Heart left ventricle (tissue), 16 donors: ENCODE measurements at regions not wholly inside any gene's neighbourhood (a gene's known extent, or its start where the extent isn't known, plus 50 kb on each side); places are given as distances from the start of the nearest gene placed in this dataset.

Source experiments
- ATAC-seq, 4 donors: fragments of 200-7000 bp; cut with Tn5 transposase; one replicate each; pipeline ENCODE4 v1.9.1; 2020 to 2022; ENCODE audit warnings: moderate library complexity in 4 of 4, mild to moderate bottlenecking in 3 of 4, moderate number of reproducible peaks in 1 of 4
- DNase-seq, 5 donors: peaks; one replicate each; pipeline ENCODE4 v3.0.0-alpha.2; 2020
- H3K27ac ChIP-seq, 12 donors: fragments of 200-600 bp; sonication (generic) in 4 of 12; one replicate each; pipeline versions ENCODE4 v1.5.0 to v1.8.0; 2016 to 2022; ENCODE audit warnings: mild to moderate bottlenecking in 2 of 12
- H3K27me3 ChIP-seq, 9 donors: fragments of 200-600 bp; sonication (generic) in 2 of 9; one replicate each; pipeline versions ENCODE4 v1.5.1 to v1.8.0; 2016 to 2022; ENCODE audit warnings: mild to moderate bottlenecking in 3 of 9
- H3K36me3 ChIP-seq, 9 donors: fragments of 200-600 bp; sonication (generic) in 2 of 9; one replicate each; pipeline versions ENCODE4 v1.5.0 to v1.8.0; 2018 to 2022; ENCODE audit warnings: mild to moderate bottlenecking in 2 of 9
- H3K4me1 ChIP-seq, 12 donors: fragments of 200-600 bp; sonication (generic) in 4 of 12; one replicate each; pipeline versions ENCODE4 v1.5.0 to v1.8.0; 2016 to 2022; ENCODE audit warnings: mild to moderate bottlenecking in 3 of 12
- H3K4me3 ChIP-seq, 12 donors: fragments of 200-600 bp; sonication (generic) in 4 of 12; one replicate each; pipeline versions ENCODE4 v1.5.0 to v1.8.0; 2017 to 2022; ENCODE audit warnings: mild to moderate bottlenecking in 9 of 12, moderate library complexity in 4 of 12
- H3K9me3 ChIP-seq, 12 donors: fragments of 200-600 bp; sonication (generic) in 4 of 12; one replicate each; pipeline versions ENCODE4 v1.5.0 to v1.8.0; 2016 to 2022; ENCODE audit warnings: mild to moderate bottlenecking in 1 of 12
- POLR2A ChIP-seq, 2 donors: fragments of 450-650 bp; IDR thresholded peaks; one replicate each; pipeline ENCODE4 v1.6.1; 2017; ENCODE audit warnings: antibody characterized with exemption in 2 of 2, mild to moderate bottlenecking in 2 of 2, moderate library complexity in 2 of 2
- WGBS, 4 donors: extraction: QIAGEN DNeasy Blood & Tissue Kit in 2 of 4; methylation state at CpG; one replicate each; pipeline versions ENCODE4 v1.1.5 to v1.1.7; 2013 to 2018; 5-methylcytosine and 5-hydroxymethylcytosine counted together
- intact Hi-C, 10 donors: fragments of 100-400 bp; cut with DNase I; formaldehyde crosslinking; loops; one replicate each; pipeline versions ENCODE4 v1.11.1 to v1.14.2; 2022
- TF ChIP-seq, protein P1 (sequence below), 12 donors: fragments of 200-600 bp; sonication (generic) in 4 of 12; IDR thresholded peaks; one replicate each; pipeline versions ENCODE4 v1.5.0 to v1.8.0; 2018 to 2022; ENCODE audit warnings: antibody characterized with exemption in 12 of 12, mild to moderate bottlenecking in 5 of 12
- donor health status: ischemic (EF 13 %, LVEDD 7.1; RV severe dilation, severe dysfunction).
- donor health status: healthy with polysubstance abuse.
- donor health status: DM: no; HTN: yes; CAD: no.
- donor health status: DM: no; HTN: no; CAD: no.
- donor health status: ischemic (EF 25% LVEDD 6.9; RV normal size, moderate dysfunction).
- donor health status: ischemic (EF 25% LVEDD 5.7; RV mildly dilated, moderate dysfunction).
- donor health status: healthy.
- donor health status: DM: yes; HTN: yes; CAD: no.
- donor health status: ischemic (EF 35%, LVEDD 5.7; RV mildly dilated, moderate dysfunction).
- donor health status: nonischemic (EF 11% LVEDD 7.7; RV severe dilation, severe dysfunction).
- donor health status: DM: yes; HTN: yes; CAD: no.
- donor health status: PGD.
- donor health status: ischemic (EF 29% LVEDD 5.4; RV normal size, mild dysfunction).
- donor health status: nonischemic (EF 23%, LVEDD 6.1; RV moderate dilation, normal function).

DNA sequence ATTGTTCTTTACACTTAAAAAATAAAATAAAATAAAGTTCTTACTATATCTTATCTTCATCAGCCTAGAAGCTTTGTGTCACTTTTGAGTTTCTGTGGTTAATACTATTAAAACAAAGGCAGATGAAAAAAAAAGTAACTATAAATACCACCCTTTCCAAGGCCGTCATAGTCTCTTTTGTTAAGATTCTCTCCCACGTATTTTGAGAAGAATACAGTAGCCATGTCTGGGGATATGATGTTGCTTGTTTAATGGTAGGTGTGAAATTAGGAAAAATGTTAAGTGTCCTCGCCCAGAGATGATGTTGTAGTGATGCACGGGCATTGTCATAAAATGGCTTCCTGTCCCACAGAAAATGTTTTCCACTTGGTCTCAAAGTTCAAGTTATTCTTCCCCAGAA, 223.9 kb downstream of the NEBL start:
- Histone ChIP-seq H3K4me3 (no peak overlapping the region), H3K9me3 (no peaks in the 10 kb centered on the region), H3K4me1 (peaks cover 0 to 37% (median 12%) of the 10 kb centered on the region in 12 donors), H3K27ac (peak overlapping the region in 10 of 12 donors; percentile 3 to 72 (median 46)), H3K36me3 (no peaks in the 10 kb centered on the region), H3K27me3 (no peaks in the 10 kb centered on the region)
- ATAC-seq (peak in 2 of 4 donors; percentile 21 to 70), DNase-seq (no peak)
- 46 to 58% (median 54%) methylated on average over 4 of the region's 4 CpGs for WGBS, 4 donors
- TF ChIP-seq POLR2A (IDR thresholded peaks at IDR 0.05), result no peak
- TF ChIP-seq, protein P1, sequence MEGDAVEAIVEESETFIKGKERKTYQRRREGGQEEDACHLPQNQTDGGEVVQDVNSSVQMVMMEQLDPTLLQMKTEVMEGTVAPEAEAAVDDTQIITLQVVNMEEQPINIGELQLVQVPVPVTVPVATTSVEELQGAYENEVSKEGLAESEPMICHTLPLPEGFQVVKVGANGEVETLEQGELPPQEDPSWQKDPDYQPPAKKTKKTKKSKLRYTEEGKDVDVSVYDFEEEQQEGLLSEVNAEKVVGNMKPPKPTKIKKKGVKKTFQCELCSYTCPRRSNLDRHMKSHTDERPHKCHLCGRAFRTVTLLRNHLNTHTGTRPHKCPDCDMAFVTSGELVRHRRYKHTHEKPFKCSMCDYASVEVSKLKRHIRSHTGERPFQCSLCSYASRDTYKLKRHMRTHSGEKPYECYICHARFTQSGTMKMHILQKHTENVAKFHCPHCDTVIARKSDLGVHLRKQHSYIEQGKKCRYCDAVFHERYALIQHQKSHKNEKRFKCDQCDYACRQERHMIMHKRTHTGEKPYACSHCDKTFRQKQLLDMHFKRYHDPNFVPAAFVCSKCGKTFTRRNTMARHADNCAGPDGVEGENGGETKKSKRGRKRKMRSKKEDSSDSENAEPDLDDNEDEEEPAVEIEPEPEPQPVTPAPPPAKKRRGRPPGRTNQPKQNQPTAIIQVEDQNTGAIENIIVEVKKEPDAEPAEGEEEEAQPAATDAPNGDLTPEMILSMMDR (IDR thresholded peaks at IDR 0.05), result no peak
- intact Hi-C loops, result loop anchor here in 3 of 10 donors (5.0 kb wide), 4 partner anchors 46 to 856 kb away; partner anchors contain the start of gene PLXDC2 (in 1 of the 3)

DNA sequence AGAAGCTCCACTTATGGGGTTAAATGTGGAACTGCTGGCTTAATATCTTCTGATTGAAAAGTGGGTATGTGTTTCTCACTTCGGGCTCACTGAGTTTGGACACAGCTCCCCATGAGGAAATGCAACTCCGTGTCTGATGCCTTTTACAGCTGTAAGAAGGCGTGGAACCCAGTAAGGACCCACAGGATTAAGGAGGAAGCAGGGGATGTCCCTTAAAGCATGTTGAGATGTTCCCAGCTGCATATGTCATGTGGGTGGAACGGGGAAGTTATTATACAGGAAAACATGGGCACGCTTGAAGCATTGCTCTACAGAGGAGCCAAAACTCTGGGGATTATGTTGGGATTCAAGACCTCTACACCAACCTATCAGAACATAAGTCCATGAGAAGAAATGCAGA, 224.4 kb downstream of the NEBL start:
- WGBS, 4 donors, result 43 to 53% (median 50%) methylated on average over 5 of the region's 5 CpGs
- Histone ChIP-seq H3K36me3 (no peaks in the 10 kb centered on the region), H3K9me3 (no peaks in the 10 kb centered on the region), H3K4me1 (peaks cover 0 to 37% (median 12%) of the 10 kb centered on the region in 12 donors), H3K4me3 (no peak overlapping the region), H3K27me3 (no peaks in the 10 kb centered on the region), H3K27ac (peak overlapping the region in 10 of 12 donors; percentile 3 to 72 (median 46))
- ATAC-seq (peak in 3 of 4 donors; percentile 61 to 86 (median 86)), DNase-seq (peak in 3 of 5 donors; percentile 27 to 38 (median 31))
- TF ChIP-seq, protein P1 (IDR thresholded peaks at IDR 0.05), result peak in 1 of 12 donors; percentile 6
- TF ChIP-seq POLR2A (IDR thresholded peaks at IDR 0.05), result no peak
- intact Hi-C loops, result loop anchor here in 3 of 10 donors (5.0 kb wide), 4 partner anchors 45 to 855 kb away; partner anchors contain the start of gene PLXDC2 (in 1 of the 3)

DNA sequence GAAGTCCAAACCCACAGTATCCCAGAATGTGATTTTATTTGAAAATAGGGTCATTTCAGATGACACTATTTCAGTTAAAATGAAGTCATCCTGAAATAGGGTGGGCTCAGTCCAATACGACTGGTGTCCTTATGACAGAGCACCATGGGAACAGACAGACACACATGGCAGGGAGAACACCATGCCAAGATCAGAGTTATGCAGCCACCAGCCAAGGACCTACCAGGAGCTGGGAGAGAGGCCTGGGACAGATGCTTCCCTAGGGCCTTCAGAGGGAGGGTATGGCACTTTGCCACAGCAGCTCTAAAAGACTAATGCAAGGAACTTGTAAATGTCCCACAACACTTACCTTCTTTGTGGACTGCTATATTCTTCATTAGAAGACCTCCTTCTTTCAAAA, 226.5 kb downstream of the NEBL start:
- TF ChIP-seq POLR2A (IDR thresholded peaks at IDR 0.05), result no peak
- TF ChIP-seq, protein P1 (IDR thresholded peaks at IDR 0.05), result no peak
- peak overlapping the region in 1 of 12 donors; percentile 6 for H3K27ac ChIP-seq

DNA sequence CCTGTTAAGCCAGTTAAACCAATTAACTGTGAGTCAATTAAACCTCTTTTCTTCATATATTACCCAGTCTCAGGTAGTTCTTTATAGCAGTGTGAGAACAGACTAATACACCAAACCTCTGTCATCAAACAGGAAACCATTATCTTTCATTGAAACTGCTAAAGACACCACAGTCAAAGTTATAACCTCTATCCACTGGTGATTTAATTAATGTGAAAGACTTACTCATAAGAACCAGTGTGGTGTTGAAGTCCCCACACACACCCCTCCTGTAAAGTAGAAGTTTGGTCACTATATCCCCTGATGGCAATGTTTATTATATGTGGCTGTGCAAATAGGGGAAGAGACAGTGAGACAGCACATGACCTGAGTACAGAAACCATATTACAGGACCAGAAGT, 228.1 kb downstream of the NEBL start:
- no peak overlapping the region for H3K27ac ChIP-seq
- TF ChIP-seq, protein P1 (IDR thresholded peaks at IDR 0.05), result no peak
- no peak for TF ChIP-seq POLR2A (IDR thresholded peaks at IDR 0.05)
- H3K9me3 ChIP-seq, result no peaks in the 10 kb centered on the region
- no peaks in the 10 kb centered on the region for H3K27me3 ChIP-seq
- intact Hi-C loops, result no loop called here
- ATAC-seq (no peak), DNase-seq (no peak)
- peaks cover 0 to 26% (median 12%) of the 10 kb centered on the region in 12 donors for H3K4me1 ChIP-seq
- no peaks in the 10 kb centered on the region for H3K36me3 ChIP-seq
- no peak overlapping the region for H3K4me3 ChIP-seq

More for the DNA sequence above, 226.5 kb downstream of the NEBL start:
- Histone ChIP-seq H3K27me3 (no peaks in the 10 kb centered on the region), H3K4me1 (peaks cover 0 to 36% (median 12%) of the 10 kb centered on the region in 12 donors), H3K36me3 (no peaks in the 10 kb centered on the region), H3K4me3 (no peak overlapping the region), H3K9me3 (no peaks in the 10 kb centered on the region)
- 40 to 75% (median 55%) methylated on average over 1 of the region's 1 CpG for WGBS, 4 donors
- ATAC-seq, result peak in 3 of 4 donors; percentile 46 to 68 (median 55)
- no peak for DNase-seq
- intact Hi-C loops, result loop anchor here in 3 of 10 donors (5.0 kb wide), 4 partner anchors 43 to 853 kb away; partner anchors contain the start of gene PLXDC2 (in 1 of the 3)
